Sigmoid colon (tissue), 6 donors: ENCODE measurements at regions not wholly inside any gene's neighbourhood (a gene's known extent, or its start where the extent isn't known, plus 50 kb on each side); places are given as distances from the start of the nearest gene placed in this dataset.
"Not testable (repeated sequence)": the region's sequence is repeated elsewhere in the genome, so short reads cannot be mapped to it uniquely, and the experiment has no call there.

Experiments
- DNase-seq: peaks from one replicate; pipeline ENCODE4 v3.0.0-alpha.2; 2019
- H3K27ac ChIP-seq, 4 donors: fragments of 200-600 bp; sonication (generic); one replicate each; pipeline ENCODE4 v1.5.1; 2016 to 2019; ENCODE audit warnings: mild to moderate bottlenecking in 1 of 4
- H3K27me3 ChIP-seq, 3 donors: fragments of 200-600 bp; sonication (generic); one replicate each; pipeline ENCODE4 v1.5.1; 2019; ENCODE audit warnings: mild to moderate bottlenecking in 1 of 3
- H3K36me3 ChIP-seq, 4 donors: fragments of 200-600 bp; sonication (generic); one replicate each; pipeline ENCODE4 v1.5.1; 2016 to 2019
- H3K4me1 ChIP-seq, 4 donors: fragments of 200-600 bp; sonication (generic); one replicate each; pipeline ENCODE4 v1.5.1; 2017 to 2019
- H3K4me3 ChIP-seq, 4 donors: fragments of 200-600 bp; sonication (generic); one replicate each; pipeline ENCODE4 v1.5.1; 2017 to 2019; ENCODE audit warnings: mild to moderate bottlenecking in 2 of 4, moderate library complexity in 1 of 4
- H3K9me3 ChIP-seq, 4 donors: fragments of 200-600 bp in 3 of 4; sonication (generic) in 3 of 4; one replicate each; pipeline versions ENCODE4 v1.5.1 to v1.6.1; 2013 to 2019
- CTCF ChIP-seq, 4 experiments: fragments of 450-650 bp in 3 of 4; fragments of 200-600 bp in 1 of 4; IDR thresholded peaks; one replicate each; pipeline ENCODE4 v1.5.1; 2016 to 2019; ENCODE audit warnings: antibody characterized with exemption in 4 of 4, mild to moderate bottlenecking in 3 of 4, moderate library complexity in 2 of 4
- EP300 ChIP-seq, 4 donors: sonication (generic); formaldehyde crosslinking; IDR thresholded peaks; one replicate each; pipeline ENCODE4 v1.6.1; 2017; ENCODE audit warnings: antibody characterized with exemption in 4 of 4
- POLR2A ChIP-seq, 2 donors: fragments of 450-650 bp; IDR thresholded peaks; one replicate each; pipeline ENCODE4 v1.6.1; 2016; ENCODE audit warnings: antibody characterized with exemption in 2 of 2, mild to moderate bottlenecking in 2 of 2, moderate library complexity in 2 of 2
- POLR2AphosphoS5 ChIP-seq, 4 donors: sonication (generic); formaldehyde crosslinking; IDR thresholded peaks; one replicate each; pipeline ENCODE4 v1.6.1; 2017; ENCODE audit warnings: antibody characterized with exemption in 4 of 4
- WGBS, 2 donors: extraction: QIAGEN DNeasy Blood & Tissue Kit; methylation state at CpG; one replicate each; pipeline ENCODE4 v1.1.7; 2013; 5-methylcytosine and 5-hydroxymethylcytosine counted together
- intact Hi-C: fragments of 100-400 bp; cut with DNase I; formaldehyde crosslinking; loops from one replicate; pipeline ENCODE4 v1.15.1; 2023
- donor health status: healthy with polysubstance abuse.
- donor health status: healthy.

DNA sequence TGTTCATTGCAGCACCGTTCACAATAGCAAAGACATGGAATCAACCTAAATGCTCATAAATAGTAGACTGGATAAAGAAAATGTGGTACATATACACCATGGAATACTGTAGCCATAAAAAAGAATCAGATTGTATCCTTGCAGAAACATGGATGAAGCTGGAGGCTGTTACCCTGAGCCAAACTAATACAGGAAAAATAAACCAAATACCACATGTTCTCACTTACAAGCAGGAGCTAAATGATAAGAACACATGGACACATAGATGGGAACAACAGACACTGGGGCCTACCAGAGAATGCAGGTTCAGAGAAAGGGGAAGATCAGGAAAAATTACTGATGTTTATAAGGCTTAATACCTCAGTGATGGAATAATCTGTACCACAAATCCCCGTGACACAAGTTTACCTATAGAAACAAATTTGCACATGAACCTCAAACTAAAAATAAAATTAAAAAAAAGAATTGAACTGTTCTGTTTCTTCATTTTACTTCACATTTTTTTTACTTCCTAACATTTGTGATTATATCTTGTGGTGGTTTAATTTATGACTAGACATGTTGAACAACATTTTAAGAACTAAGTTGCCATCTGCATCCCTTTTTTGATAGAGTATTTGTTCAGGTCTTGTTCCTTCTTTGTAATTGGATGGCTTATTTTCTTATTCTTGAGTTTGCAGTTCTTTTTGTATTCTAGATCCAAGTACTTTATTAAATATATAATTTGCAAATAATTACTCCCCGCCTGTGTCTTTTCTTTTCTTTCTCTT is 835.2 kb downstream of the FSCB start:
- intact Hi-C loops = no loop called here
- H3K36me3 ChIP-seq = no peaks in the 10 kb centered on the region
- H3K27ac ChIP-seq = no peak overlapping the region
- DNase-seq = no peak
- WGBS, 2 donors = 76 to 83% methylated on average over 3 of the region's 3 CpGs
- no peaks in the 10 kb centered on the region for H3K27me3 ChIP-seq
- no peaks in the 10 kb centered on the region for H3K4me1 ChIP-seq
- TF ChIP-seq EP300 (IDR thresholded peaks at IDR 0.05) (no peak), POLR2AphosphoS5 (IDR thresholded peaks at IDR 0.05) (no peak), POLR2A (IDR thresholded peaks at IDR 0.05) (no peak), CTCF (IDR thresholded peaks at IDR 0.05) (no peak)
- no peak overlapping the region for H3K4me3 ChIP-seq
- H3K9me3 ChIP-seq = no peaks in the 10 kb centered on the region

- no peaks in the 10 kb centered on the region for H3K36me3 ChIP-seq
- DNase-seq = no peak
- intact Hi-C loops = no loop called here
- no peaks in the 10 kb centered on the region for H3K9me3 ChIP-seq
- H3K4me3 ChIP-seq = no peak overlapping the region
- no peak for TF ChIP-seq EP300 (IDR thresholded peaks at IDR 0.05)
- no peak for TF ChIP-seq POLR2AphosphoS5 (IDR thresholded peaks at IDR 0.05)
- no peak for TF ChIP-seq POLR2A (IDR thresholded peaks at IDR 0.05)
- no peak for TF ChIP-seq CTCF (IDR thresholded peaks at IDR 0.05)
- no peak overlapping the region for H3K27ac ChIP-seq
- no peaks in the 10 kb centered on the region for H3K4me1 ChIP-seq
- WGBS, 2 donors = 17 to 72% methylated on average over 1 of the region's 1 CpG
- no peaks in the 10 kb centered on the region for H3K27me3 ChIP-seq
Observed at GRCh38 chr14:43669355-43669754, 837.7 kb downstream of the FSCB start.

GRCh38 chr14:43665570-43666267 is 841.4 kb downstream of the FSCB start:
- H3K9me3 ChIP-seq = no peaks in the 10 kb centered on the region
- no peak overlapping the region for H3K27ac ChIP-seq
- H3K4me3 ChIP-seq = no peak overlapping the region
- H3K4me1 ChIP-seq = no peaks in the 10 kb centered on the region
- intact Hi-C loops = no loop called here
- 79 to 85% methylated on average over 9 of the region's 9 CpGs for WGBS, 2 donors
- TF ChIP-seq POLR2AphosphoS5 (IDR thresholded peaks at IDR 0.05) (no peak), POLR2A (IDR thresholded peaks at IDR 0.05) (no peak), EP300 (IDR thresholded peaks at IDR 0.05) (no peak)
- H3K36me3 ChIP-seq = no peaks in the 10 kb centered on the region
- no peaks in the 10 kb centered on the region for H3K27me3 ChIP-seq
- DNase-seq = no peak

DNA sequence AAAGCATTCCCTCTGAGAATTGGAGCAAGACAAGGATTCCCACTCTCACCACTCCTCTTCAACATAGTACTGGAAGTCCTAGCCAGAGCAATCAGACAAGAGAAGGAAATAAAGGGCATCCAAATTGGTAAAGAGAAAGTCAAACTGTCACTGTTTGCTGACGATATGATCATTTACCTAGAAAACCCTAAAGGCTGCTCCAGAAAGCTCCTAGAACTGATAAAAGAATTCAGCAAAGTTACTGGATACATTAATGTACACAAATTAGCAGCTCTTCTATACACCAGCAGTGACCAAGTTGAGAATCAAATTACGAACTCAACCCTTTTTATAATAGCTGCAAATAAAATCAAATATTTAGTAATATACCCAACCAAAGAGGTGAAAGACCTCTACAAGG is 851.9 kb downstream of the FSCB start:
- H3K36me3 ChIP-seq, H3K4me1 ChIP-seq, DNase-seq, intact Hi-C loops, H3K9me3 ChIP-seq, H3K27ac ChIP-seq, H3K4me3 ChIP-seq, H3K27me3 ChIP-seq: not testable (repeated sequence)
- WGBS, 2 donors = 88 to 92% methylated on average over 2 of the region's 2 CpGs

- DNase-seq = no peak
Observed at GRCh38 chr14:43651896-43652295, 855.2 kb downstream of the FSCB start.

More at GRCh38 chr14:43651896-43652295, 855.2 kb downstream of the FSCB start:
- no peak overlapping the region for H3K4me3 ChIP-seq
- no peaks in the 10 kb centered on the region for H3K9me3 ChIP-seq
- no peak overlapping the region for H3K27ac ChIP-seq
- H3K36me3 ChIP-seq = no peaks in the 10 kb centered on the region
- intact Hi-C loops = no loop called here
- no peaks in the 10 kb centered on the region for H3K27me3 ChIP-seq
- H3K4me1 ChIP-seq = no peaks in the 10 kb centered on the region
- TF ChIP-seq EP300 (IDR thresholded peaks at IDR 0.05) = no peak
- no peak for TF ChIP-seq CTCF (IDR thresholded peaks at IDR 0.05)
- TF ChIP-seq POLR2AphosphoS5 (IDR thresholded peaks at IDR 0.05) = no peak
- TF ChIP-seq POLR2A (IDR thresholded peaks at IDR 0.05) = no peak
- WGBS, 2 donors = 78 to 86% methylated on average over 1 of the region's 1 CpG
